GM19468 (cell line): ENCODE measurements at regions not wholly inside any gene's neighbourhood (a gene's known extent, or its start where the extent isn't known, plus 50 kb on each side); places are given as distances from the start of the nearest gene placed in this dataset.

ENCODE experiments used
- ATAC-seq: cut with Tn5 transposase; IDR thresholded peaks from one replicate; pipeline ENCODE4 v1.9.1; 2021; ENCODE audit warnings: mild to moderate bottlenecking, moderate library complexity, moderate number of reproducible peaks; ENCODE audit not compliant: unreplicated experiment; ENCODE audit errors: extremely low read depth

DNA sequence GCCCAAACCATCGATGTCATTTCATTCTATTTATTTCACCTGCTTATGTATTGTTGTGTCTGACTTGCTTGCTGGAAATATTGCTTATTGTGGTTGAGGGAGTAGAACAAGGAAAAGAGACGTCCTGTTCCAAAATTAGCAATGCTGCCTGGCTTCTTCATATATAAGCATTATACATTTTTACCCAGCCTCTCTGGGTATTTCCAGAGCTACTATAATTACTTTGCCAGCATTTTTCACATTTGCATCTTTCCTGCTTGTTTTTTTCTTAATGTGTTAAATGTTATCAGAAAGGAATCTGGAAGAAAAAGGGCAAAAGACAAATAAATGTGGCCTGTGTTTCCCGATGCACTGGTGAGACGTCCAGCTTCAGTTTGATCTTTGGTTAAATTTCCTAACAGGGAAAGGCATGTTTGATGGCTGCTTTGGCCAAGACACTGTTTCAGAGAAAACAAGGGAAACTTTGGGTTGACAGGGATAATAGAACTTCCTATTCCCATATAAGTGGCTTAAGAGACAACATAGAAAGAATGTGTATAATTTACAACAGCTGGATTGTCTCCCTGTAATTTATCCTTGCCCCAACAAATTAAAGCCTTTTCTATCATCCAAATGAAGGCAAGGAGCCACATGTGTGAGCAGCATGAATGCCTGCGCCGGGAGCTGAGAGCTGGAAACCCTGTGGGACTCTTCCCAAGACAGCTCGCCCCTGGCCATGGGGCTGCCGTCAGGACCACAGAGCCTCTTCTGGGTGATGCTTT is 671.1 kb upstream of the CELF2 start:
- no peak for ATAC-seq

GRCh38 chr10:10350050-10350449 is 667.6 kb upstream of the CELF2 start:
- ATAC-seq = no peak

- no peak for ATAC-seq
These were observed 666.2 kb upstream of the CELF2 start for GRCh38 chr10:10351451-10351850.

DNA sequence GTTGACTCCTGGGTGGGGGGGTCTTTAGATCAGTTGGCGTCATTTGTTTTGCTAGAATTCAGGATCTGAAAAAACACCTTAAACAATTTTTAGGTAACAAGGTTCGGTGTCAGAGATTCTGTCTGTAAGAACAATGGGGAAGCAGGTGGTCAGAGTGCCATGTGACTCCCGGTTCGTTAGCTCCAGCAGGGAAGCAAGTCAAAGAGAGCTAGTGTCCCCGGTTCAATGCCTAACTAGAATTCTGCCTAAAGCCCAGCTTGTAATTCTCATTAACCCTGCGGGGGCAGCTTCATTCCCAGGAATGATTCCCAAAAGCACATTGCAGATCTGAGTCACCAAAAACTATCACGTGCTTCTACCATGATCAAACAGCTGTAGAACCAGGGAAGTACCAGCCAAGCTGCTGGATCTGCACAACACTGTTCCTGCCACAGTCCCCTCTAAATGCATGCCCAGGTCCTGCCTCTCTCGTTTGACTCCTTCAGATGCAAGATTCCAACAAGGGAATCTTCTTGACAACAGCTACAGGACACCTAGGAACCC is 664.3 kb upstream of the CELF2 start:
- ATAC-seq = no peak

- ATAC-seq = no peak
These were observed 658.4 kb upstream of the CELF2 start for GRCh38 chr10:10359263-10359662.

DNA sequence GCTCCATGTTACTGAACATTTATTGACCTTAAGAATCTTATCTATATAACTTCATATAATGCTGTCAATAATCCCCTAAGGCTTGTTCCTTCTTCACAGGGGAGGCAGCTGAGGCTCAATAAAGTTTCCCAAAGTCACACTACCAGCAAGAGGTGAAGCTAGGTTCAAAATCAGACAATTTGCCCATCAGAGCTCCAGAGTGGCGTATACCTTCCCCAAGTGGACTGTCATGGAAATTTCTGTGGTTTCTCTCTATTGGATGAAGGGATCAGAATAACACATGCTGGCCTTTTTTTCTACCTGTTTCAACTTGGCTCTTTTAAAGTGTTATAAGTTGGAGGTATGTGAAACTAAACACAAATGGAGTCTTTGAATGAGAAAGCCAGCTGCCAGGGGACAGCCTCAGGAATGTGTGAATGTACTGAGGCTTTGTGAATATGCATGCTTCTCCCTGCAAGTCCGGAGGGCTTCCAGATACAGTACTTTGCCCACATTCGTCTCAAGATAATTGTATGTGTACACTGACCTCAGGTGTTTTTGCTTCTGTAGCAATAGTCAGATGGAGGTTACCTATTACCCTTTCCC is 656.3 kb upstream of the CELF2 start:
- no peak for ATAC-seq

DNA sequence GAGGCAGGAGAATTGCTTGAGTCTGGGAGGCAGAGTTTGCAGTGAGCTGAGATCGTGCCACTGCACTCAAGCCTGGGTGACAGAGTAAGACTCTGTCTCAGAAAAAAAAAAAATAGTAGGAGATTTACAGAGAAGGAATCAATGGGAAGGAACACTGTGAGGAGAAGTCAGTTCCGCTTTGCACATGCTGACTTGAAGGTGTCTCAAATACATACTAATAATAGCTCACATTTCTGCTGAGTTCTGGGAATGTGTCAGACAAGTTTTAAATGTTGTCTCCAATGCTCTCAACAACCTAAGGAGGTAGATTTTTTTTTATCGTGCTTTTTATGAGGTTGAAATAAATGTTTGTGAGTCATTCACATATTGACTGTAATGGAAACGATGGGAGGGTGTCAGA is 654.9 kb upstream of the CELF2 start:
- ATAC-seq = no peak

DNA sequence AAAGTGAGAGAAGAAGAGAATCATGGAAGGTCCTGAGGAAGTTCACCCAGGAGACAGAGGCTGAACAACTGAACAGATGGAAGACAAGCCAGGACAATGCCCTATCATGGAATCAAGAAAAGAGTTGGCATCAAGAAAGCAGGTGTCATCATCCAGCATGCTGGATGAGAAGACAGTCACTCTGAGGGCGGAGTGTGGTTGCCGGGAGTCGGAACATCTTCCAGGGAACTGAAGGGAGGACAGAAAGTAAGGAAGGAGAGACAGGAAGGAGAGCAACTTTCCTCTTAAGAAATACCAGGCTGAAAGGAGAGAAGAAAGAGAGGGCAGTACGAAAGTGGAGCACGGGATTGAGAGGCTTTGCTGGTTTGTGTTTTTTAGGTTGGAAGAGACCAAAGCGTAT is 654.5 kb upstream of the CELF2 start:
- ATAC-seq = no peak

GRCh38 chr10:10364902-10365301 is 652.8 kb upstream of the CELF2 start:
- ATAC-seq = no peak

GRCh38 chr10:10365676-10366075 is 652.0 kb upstream of the CELF2 start:
- no peak for ATAC-seq

DNA sequence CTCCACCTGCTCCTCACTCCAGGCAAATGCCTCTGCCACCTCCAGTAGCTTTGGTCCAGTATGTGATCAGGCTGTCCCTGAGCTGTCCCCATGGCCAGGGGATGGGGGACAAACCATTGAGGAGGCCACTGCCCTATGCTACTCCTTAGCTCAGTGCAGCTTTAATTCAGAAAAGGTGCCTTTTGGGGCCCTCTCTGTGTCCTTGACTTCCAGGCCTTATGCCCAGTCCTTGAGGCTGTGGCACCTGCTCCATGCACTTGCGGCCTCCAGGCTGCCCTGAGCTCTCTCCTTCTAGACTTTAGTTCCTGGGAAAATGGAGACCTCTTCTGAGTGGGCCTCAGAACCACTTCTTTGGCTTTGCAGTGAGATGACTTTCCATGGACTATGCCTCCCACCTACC is 650.8 kb upstream of the CELF2 start:
- ATAC-seq = no peak

- no peak for ATAC-seq
These were observed 650.4 kb upstream of the CELF2 start for GRCh38 chr10:10367264-10367663.

DNA sequence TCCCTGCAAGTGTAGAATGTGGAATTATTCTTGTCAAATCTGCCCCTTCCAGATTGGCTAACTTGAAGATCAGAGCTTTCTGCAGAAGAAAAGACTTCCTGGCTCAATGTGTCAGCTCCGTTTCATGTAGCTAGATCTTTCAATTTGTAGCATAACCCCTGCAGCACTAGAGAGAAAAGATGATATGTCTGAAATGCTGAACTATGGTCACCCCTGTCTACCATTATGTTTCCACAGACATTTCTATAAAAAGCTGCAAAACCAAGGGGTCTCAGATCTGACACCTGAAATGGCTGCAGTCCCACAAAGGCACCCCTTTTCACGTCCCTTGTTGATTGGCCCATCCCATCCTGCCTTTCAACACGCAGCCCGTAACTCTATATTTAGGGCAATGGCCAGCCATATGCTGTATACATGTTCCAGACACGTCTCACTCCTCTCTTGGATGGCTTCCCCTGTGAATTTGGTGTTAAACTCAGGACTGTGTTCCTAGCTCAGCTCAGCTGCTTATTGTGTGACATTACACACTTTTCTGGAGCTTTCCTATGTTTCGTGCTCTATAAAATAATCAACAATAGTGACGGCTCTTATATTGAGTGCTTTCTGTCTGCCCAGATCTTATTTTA is 648.6 kb upstream of the CELF2 start:
- no peak for ATAC-seq

DNA sequence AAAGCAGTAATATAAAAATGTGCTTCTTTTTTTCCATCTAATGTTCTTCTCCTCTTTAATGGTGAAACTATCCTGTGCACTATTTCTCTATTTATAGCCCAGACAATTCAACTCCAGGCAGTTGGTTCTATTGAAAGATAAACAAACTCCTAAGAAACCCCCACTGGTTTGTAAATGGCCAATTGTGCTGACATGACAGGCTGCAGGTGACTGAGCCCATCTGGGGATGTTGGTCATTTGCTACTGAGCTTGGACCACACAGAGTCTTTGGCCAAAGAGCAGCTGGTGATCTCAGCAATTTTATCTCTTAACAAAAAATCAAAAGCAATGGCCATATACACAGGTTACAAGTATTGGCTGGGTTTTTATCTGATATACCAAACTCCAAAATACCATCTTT is 631.8 kb upstream of the CELF2 start:
- no peak for ATAC-seq

DNA sequence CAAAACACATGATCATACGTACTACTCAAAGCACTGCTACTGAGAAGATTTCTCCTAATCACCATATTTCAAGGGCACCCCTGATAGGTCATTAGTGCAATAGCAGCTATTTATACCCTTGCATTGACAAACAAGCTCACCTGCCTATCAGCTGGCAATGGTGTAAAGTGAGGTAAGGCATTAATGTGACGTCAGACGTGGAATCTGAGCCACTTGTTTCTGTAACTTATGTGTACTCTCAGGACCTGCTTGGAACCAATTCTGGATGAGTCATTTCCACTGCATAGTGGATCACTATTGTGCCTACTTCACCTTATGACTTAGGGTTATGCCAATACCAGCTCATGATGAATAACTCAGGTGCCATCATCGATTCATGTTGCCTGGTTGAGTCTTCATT is 628.5 kb upstream of the CELF2 start:
- ATAC-seq = no peak

- no peak for ATAC-seq
These were observed 625.2 kb upstream of the CELF2 start for GRCh38 chr10:10392511-10392910.

DNA sequence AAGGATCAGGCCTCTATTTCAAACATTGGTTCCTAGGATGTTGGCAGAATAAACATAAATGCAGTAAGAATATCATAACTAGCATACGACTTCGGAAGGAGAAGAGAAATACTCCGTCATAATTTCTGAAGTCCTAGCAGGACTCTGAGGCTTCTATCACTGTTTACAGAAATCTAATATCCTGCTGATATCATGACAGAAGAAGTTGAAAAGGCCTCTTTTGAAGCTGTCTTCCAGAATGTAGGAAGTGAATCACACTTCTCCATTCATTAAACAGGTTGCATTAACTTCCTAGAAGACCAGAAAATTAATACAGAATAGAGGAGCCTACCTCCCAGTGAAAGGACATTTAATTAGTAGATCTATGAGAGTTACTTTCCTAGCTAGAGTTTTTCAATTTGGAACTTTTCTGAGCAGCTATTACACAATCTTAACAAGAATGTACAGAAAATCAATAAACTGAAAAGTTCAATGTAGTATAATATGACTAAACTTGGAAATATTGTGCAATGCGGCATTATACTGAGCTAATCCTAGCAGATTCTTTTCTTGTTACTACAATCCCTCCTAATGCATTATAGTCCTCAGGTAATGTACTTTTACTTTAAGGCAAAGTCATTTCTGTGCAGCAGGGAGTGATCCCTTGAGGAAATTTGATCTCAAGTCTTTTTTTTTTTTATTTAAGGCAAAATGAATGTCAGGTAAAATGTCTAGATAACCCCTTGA is 622.6 kb upstream of the CELF2 start:
- no peak for ATAC-seq

DNA sequence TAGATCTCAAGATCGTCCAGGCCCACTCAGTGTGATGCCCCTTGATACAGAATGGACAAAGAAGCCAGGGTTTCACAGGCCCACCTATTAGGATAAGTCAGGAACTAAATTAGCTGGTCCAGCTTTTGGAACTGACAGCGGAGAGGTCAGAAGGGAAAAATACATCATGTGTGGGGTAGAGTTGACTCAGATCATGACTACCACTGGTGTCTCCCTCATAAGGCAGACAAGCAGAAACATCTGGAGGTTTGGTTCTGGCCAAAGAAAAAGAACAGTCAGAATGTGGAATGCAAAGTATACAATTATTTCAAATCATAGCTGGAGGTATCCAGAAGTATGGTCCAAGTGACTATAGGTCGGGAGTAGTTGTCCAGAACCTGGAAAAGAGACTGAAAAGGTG is 621.1 kb upstream of the CELF2 start:
- ATAC-seq = no peak

GRCh38 chr10:10397906-10398305 is 619.8 kb upstream of the CELF2 start:
- ATAC-seq = no peak

DNA sequence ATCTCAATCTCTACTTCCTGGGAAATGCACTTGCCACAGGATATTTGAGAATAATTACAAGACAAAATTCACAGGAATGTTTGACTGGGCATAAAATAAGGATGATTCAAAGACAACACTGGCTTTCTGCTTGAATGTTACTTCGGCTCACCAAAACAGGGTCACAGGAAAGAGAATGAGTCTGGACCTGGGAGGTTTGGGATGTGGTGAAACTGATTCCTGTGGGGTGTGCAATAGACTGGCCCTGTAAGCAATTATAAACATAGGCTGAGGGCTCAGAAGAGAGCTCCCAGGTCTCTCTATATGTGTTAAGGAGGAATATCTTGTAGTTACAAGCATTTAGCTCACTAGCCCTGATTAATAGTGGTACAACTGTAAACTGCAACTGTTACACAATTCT is 613.9 kb upstream of the CELF2 start:
- ATAC-seq = no peak

- ATAC-seq = no peak
These were observed 600.0 kb upstream of the CELF2 start for GRCh38 chr10:10417671-10418070.
